OCI-LY7 (cell line): ENCODE measurements at regions not wholly inside any gene's neighbourhood (a gene's known extent, or its start where the extent isn't known, plus 50 kb on each side); places are given as distances from the start of the nearest gene placed in this dataset.

Source experiments
- BruUV-seq: library from RNA; stranded (reverse); fragments of 400-500 nt; replicated peaks from 2 replicates; lab custom pipeline; 2021; lab: Mats Ljungman, UMichigan
- CTCF ChIA-PET: fragments of 300-600 bp; sonication (Branson Sonifier 250); formaldehyde crosslinking; loops from one replicate; lab custom pipeline; 2022; ENCODE audit warnings: antibody characterized with exemption; ENCODE audit not compliant: unreplicated experiment; lab: Charles Lee
- POLR2A ChIA-PET: fragments of 300-600 bp; sonication (Branson Sonifier 250); formaldehyde crosslinking; loops from one replicate; lab custom pipeline; 2022; ENCODE audit warnings: antibody characterized with exemption; lab: Charles Lee
- DNase-seq: peaks from one replicate; pipeline ENCODE4 v3.0.0-alpha.2; 2015; ENCODE audit warnings: low spot score
- H2AFZ ChIP-seq: fragments of 200-600 bp; sonication (generic), shearing (Covaris generic); 2 replicates; pipeline ENCODE4 v1.6.1; 2014; ENCODE audit warnings: mild to moderate bottlenecking, antibody characterized with exemption, low read length, moderate library complexity
- H3K27ac ChIP-seq: fragments of 200-600 bp; sonication (generic); 2 replicates; pipeline ENCODE4 v1.5.1; 2014; ENCODE audit warnings: mixed run types, low read depth, mild to moderate bottlenecking, moderate library complexity, low read length, inconsistent platforms; ENCODE audit not compliant: poor library complexity, severe bottlenecking
- H3K36me3 ChIP-seq: fragments of 200-600 bp; sonication (generic); 2 replicates; pipeline ENCODE4 v1.6.1; 2014; ENCODE audit warnings: mild to moderate bottlenecking, antibody characterized with exemption, low read length, moderate library complexity, mixed read lengths; ENCODE audit not compliant: insufficient read depth
- H3K4me1 ChIP-seq: fragments of 200-600 bp; sonication (generic); 2 replicates; pipeline ENCODE4 v1.5.1; 2014; ENCODE audit warnings: mild to moderate bottlenecking, low read length; ENCODE audit not compliant: insufficient read depth, poor library complexity, severe bottlenecking
- H3K4me2 ChIP-seq: fragments of 200-600 bp; sonication (generic); 2 replicates; pipeline ENCODE4 v1.6.1; 2014; ENCODE audit warnings: mild to moderate bottlenecking, low read length
- H3K4me3 ChIP-seq: fragments of 200-600 bp; sonication (generic); 2 replicates; pipeline ENCODE4 v1.5.1; 2014; ENCODE audit warnings: mild to moderate bottlenecking, low read depth, low read length; ENCODE audit not compliant: poor library complexity, severe bottlenecking
- H3K79me2 ChIP-seq: fragments of 200-600 bp; sonication (generic); 2 replicates; pipeline ENCODE4 v1.6.1; 2016; ENCODE audit warnings: low read depth, mild to moderate bottlenecking, low read length, moderate library complexity, mixed read lengths; ENCODE audit not compliant: insufficient read depth
- H3K9me2 ChIP-seq: fragments of 200-600 bp; sonication (generic); 2 replicates; pipeline ENCODE4 v1.6.1; 2016; ENCODE audit warnings: mild to moderate bottlenecking, low read length, mixed read lengths; ENCODE audit not compliant: insufficient read depth
- H3K9me3 ChIP-seq: fragments of 200-600 bp; sonication (generic); 2 replicates; pipeline ENCODE4 v1.6.1; 2014; ENCODE audit warnings: mild to moderate bottlenecking, mixed run types, low read length, mixed read lengths
- H4K20me1 ChIP-seq: fragments of 200-600 bp; sonication (generic); 2 replicates; pipeline ENCODE4 v1.6.1; 2014; ENCODE audit warnings: mild to moderate bottlenecking, antibody characterized with exemption, low read length, moderate library complexity, mixed read lengths; ENCODE audit not compliant: insufficient read depth
- CTCF ChIP-seq: fragments of 200-600 bp; sonication (generic); conservative IDR thresholded peaks from 2 replicates; pipeline ENCODE4 v1.5.1; 2014; ENCODE audit warnings: mild to moderate bottlenecking, antibody characterized with exemption, low read length, moderate library complexity, mixed read lengths
- EZH2phosphoT487 ChIP-seq: fragments of 200-600 bp; sonication (generic); IDR thresholded peaks from 2 replicates; pipeline ENCODE4 v1.6.1; 2018; ENCODE audit warnings: low read depth, borderline replicate concordance, mild to moderate bottlenecking, mixed run types, antibody characterized with exemption, low read length, moderate library complexity, mixed read lengths
- intact Hi-C: fragments of 100-400 bp; cut with micrococcal nuclease; formaldehyde crosslinking; loops from one replicate; pipeline ENCODE4 v1.10.0; 2022; ENCODE audit not compliant: unreplicated experiment

GRCh38 chr10:65720901-65721300, 1204.9 kb upstream of the LRRTM3 start:
- intact Hi-C loops, result no loop called here
- no peaks in the 10 kb centered on the region for H3K36me3 ChIP-seq
- H3K79me2 ChIP-seq, result no peaks in the 10 kb centered on the region
- H2AFZ ChIP-seq, result no peak overlapping the region
- H3K9me2 ChIP-seq, result no peaks in the 10 kb centered on the region
- CTCF ChIA-PET, result no interaction called here
- no peak for DNase-seq
- no peaks in the 10 kb centered on the region for H4K20me1 ChIP-seq
- no peak overlapping the region for H3K4me2 ChIP-seq
- POLR2A ChIA-PET, result no interaction called here
- no peaks in the 10 kb centered on the region for H3K4me1 ChIP-seq
- BruUV-seq, result no TSS peak
- no peak overlapping the region for H3K27ac ChIP-seq
- no peaks in the 10 kb centered on the region for H3K9me3 ChIP-seq
- TF ChIP-seq CTCF (no peak), EZH2phosphoT487 (no peak)
- H3K4me3 ChIP-seq, result no peak overlapping the region

GRCh38 chr10:65723525-65723924, 1202.3 kb upstream of the LRRTM3 start:
- H4K20me1 ChIP-seq, result no peaks in the 10 kb centered on the region
- H3K9me3 ChIP-seq, result no peaks in the 10 kb centered on the region
- H3K4me3 ChIP-seq, result no peak overlapping the region
- BruUV-seq, result no TSS peak
- H3K36me3 ChIP-seq, result no peaks in the 10 kb centered on the region
- H3K4me2 ChIP-seq, result no peak overlapping the region
- no peaks in the 10 kb centered on the region for H3K9me2 ChIP-seq
- ChIA-PET CTCF (no interaction called here), POLR2A (interaction anchor here (1.0 kb wide), 1 partner anchor 15 kb away, joined by 4 read pairs; no protein-coding TSS in a partner anchor)
- TF ChIP-seq CTCF (no peak), EZH2phosphoT487 (no peak)
- no peak overlapping the region for H3K27ac ChIP-seq
- H2AFZ ChIP-seq, result no peak overlapping the region
- H3K4me1 ChIP-seq, result no peaks in the 10 kb centered on the region
- no peak for DNase-seq
- intact Hi-C loops, result no loop called here
- H3K79me2 ChIP-seq, result no peaks in the 10 kb centered on the region

GRCh38 chr10:65735382-65735781, 1190.5 kb upstream of the LRRTM3 start:
- CTCF ChIA-PET, result no interaction called here
- POLR2A ChIA-PET, result no interaction called here
- no peaks in the 10 kb centered on the region for H3K79me2 ChIP-seq
- H3K27ac ChIP-seq, result no peak overlapping the region
- H2AFZ ChIP-seq, result no peak overlapping the region
- no peak for DNase-seq
- no peaks in the 10 kb centered on the region for H3K4me1 ChIP-seq
- H3K9me3 ChIP-seq, result no peaks in the 10 kb centered on the region
- H4K20me1 ChIP-seq, result no peaks in the 10 kb centered on the region
- H3K9me2 ChIP-seq, result no peaks in the 10 kb centered on the region
- H3K4me2 ChIP-seq, result no peak overlapping the region
- no peaks in the 10 kb centered on the region for H3K36me3 ChIP-seq
- no peak for TF ChIP-seq CTCF
- TF ChIP-seq EZH2phosphoT487, result no peak
- H3K4me3 ChIP-seq, result no peak overlapping the region
- intact Hi-C loops, result no loop called here
- BruUV-seq, result no TSS peak
